Epithelial cell of esophagus (primary cell): ENCODE measurements at regions not wholly inside any gene's neighbourhood (a gene's known extent, or its start where the extent isn't known, plus 50 kb on each side); places are given as distances from the start of the nearest gene placed in this dataset.

Experiments
- DNase-seq: peaks from one replicate; pipeline ENCODE4 v3.0.0; 2010; ENCODE audit warnings: low read depth
- H3K4me3 ChIP-seq: 2 replicates; pipeline ENCODE4 v1.5.1; 2011; ENCODE audit warnings: mild to moderate bottlenecking, low read length, control low read depth
- CTCF ChIP-seq: IDR thresholded peaks from 2 replicates; pipeline ENCODE4 v1.5.1; 2011; ENCODE audit warnings: low read depth, mild to moderate bottlenecking, low read length, control low read depth, inconsistent platforms; ENCODE audit not compliant: insufficient read depth; ENCODE audit errors: missing control alignments

- peak; percentile 99 for DNase-seq
- TF ChIP-seq CTCF: no peak
- no peak overlapping the region for H3K4me3 ChIP-seq
Measured at GRCh38 chr2:19538411-19538963, 180.1 kb upstream of the OSR1 start.

DNA sequence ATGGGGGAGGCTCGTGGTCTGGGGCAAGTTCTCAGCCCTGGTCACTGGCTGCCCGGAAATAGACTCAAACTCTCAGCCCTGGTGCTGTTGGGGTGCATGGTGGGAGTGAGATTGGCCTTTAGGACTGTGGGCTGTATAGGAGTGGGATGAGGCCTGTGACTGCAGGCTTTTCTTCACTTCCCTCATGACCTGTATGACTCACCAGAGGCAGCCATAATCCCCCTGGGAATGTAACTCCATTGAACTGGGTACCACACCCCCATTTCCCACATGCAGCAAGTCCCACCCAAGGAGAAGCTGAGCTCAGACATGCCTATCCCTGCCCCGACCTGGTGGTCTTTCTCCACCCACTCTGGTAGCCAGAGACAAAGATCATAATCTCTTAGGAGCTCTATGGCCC lies 177.7 kb upstream of the OSR1 start:
- peak; percentile 90 for DNase-seq
- no peak for TF ChIP-seq CTCF
- no peak overlapping the region for H3K4me3 ChIP-seq

DNA sequence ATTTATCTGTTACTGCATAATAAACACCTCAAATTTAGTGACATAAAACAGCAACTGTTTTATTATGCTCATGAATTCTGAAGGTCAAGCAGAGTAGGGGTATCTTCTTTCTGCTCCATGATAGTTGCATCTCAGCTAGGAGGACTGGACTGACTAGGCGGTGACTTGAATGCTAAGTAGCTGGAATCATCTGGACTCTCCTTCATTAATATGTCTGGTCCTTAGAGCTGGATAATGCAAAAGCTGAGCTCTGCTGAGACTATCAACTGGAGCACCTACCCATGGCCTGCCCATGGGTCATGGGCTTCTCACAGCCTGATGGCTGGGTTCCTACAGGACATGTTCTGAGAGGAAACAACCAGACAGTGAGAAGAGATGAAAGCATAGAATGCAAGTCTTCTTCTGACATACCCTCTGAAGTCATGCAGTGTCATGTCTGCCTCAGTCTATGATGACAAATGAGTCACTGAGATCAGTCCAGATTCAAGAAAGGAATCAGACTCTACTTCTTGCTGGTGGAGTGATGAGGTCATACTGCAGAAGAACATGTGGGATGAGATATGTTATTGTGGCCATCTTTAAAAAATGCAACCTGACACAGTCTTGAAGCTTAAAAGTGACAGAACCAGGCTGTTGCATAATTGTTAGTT lies 174.2 kb upstream of the OSR1 start:
- DNase-seq: peak; percentile 77
- TF ChIP-seq CTCF: no peak
- no peak overlapping the region for H3K4me3 ChIP-seq

DNA sequence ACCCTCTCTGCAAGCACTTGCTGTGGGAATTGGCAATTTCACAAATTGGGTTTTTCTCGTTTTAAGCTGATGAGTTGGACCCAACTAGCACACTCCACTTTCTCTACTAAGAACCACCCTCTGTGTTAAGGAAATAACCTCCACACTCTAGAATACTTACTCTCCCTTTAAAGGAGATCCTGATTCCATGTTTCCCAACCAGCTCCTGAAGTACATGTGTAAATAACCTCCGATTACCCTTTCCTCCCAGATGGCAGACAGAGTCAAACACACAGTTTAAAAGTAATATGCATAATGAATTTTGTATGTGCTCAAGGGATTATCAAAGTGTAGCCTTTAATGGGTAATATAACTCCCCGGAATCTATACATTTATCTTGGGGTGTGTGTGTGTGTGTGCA lies 171.3 kb upstream of the OSR1 start:
- H3K4me3 ChIP-seq: no peak overlapping the region
- no peak for TF ChIP-seq CTCF

DNA sequence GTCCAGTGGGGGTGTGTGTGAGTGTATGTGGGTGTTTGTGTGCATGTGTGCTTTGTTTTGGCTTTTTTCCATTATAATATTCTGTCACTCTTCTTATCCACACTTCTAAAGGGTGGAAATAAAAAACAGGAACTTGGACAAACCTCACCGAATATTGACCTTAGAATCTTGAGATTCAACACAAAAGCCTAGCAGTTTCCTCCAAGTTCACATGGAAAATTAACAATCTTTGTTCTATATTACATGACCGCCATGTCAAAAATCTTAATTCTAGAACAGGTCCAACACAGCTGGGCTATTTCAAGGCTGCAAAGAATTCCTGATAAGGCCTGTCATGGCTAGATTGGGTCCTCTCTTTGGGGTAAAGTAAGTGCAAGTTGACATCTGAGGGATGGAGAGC lies 169.3 kb upstream of the OSR1 start:
- no peak for DNase-seq
- TF ChIP-seq CTCF: no peak
- H3K4me3 ChIP-seq: no peak overlapping the region

More for the DNA sequence above, 171.3 kb upstream of the OSR1 start:
- no peak for DNase-seq

- DNase-seq: no peak
Measured at GRCh38 chr2:19525313-19525712, 166.9 kb upstream of the OSR1 start.

More at GRCh38 chr2:19525313-19525712, 166.9 kb upstream of the OSR1 start:
- H3K4me3 ChIP-seq: no peak overlapping the region
- TF ChIP-seq CTCF: no peak
